Right lobe of liver (tissue), 6 donors: ENCODE measurements at regions not wholly inside any gene's neighbourhood (a gene's known extent, or its start where the extent isn't known, plus 50 kb on each side); places are given as distances from the start of the nearest gene placed in this dataset.

Source experiments
- ATAC-seq, 4 donors: fragments of 200-7000 bp; cut with Tn5 transposase; one replicate each; pipeline ENCODE4 v1.9.1; 2020; ENCODE audit warnings: mild to moderate bottlenecking in 4 of 4, moderate library complexity in 4 of 4
- DNase-seq, 3 donors: peaks; one replicate each; pipeline ENCODE4 v3.0.0-alpha.2; 2020
- H3K27ac ChIP-seq, 3 donors: fragments of 200-600 bp; one replicate each; pipeline ENCODE4 v1.8.0; 2022
- H3K27me3 ChIP-seq, 2 donors: fragments of 200-600 bp; one replicate each; pipeline ENCODE4 v1.8.0; 2022
- H3K36me3 ChIP-seq, 4 donors: fragments of 200-600 bp; sonication (generic) in 1 of 4; one replicate each; pipeline versions ENCODE4 v1.5.1 to v1.8.0; 2017 to 2022; ENCODE audit warnings: control low read depth in 1 of 4
- H3K4me1 ChIP-seq, 4 donors: fragments of 200-600 bp; sonication (generic) in 1 of 4; one replicate each; pipeline versions ENCODE4 v1.5.1 to v1.8.0; 2017 to 2022; ENCODE audit warnings: control low read depth in 1 of 4
- H3K4me3 ChIP-seq, 3 donors: fragments of 200-600 bp; one replicate each; pipeline ENCODE4 v1.8.0; 2022
- H3K9me3 ChIP-seq, 4 donors: fragments of 200-600 bp; sonication (generic) in 1 of 4; one replicate each; pipeline versions ENCODE4 v1.5.1 to v1.8.0; 2017 to 2022; ENCODE audit warnings: control low read depth in 1 of 4
- CTCF ChIP-seq, 4 donors: fragments of 200-600 bp in 3 of 4; fragments of 450-650 bp in 1 of 4; IDR thresholded peaks; one replicate each; pipeline versions ENCODE4 v1.5.1 to v1.8.0; 2016 to 2022; ENCODE audit warnings: antibody characterized with exemption in 4 of 4, mild to moderate bottlenecking in 2 of 4
- POLR2A ChIP-seq: fragments of 450-650 bp; IDR thresholded peaks from one replicate; pipeline ENCODE4 v1.6.1; 2017; ENCODE audit warnings: antibody characterized with exemption, mild to moderate bottlenecking
- WGBS: methylation state at CpG from one replicate; pipeline ENCODE4 v1.1.6; 2018; ENCODE audit warnings: low coverage, low lambda C conversion rate; ENCODE audit not compliant: insufficient coverage; ENCODE audit errors: missing lambda C conversion rate; 5-methylcytosine and 5-hydroxymethylcytosine counted together
- intact Hi-C, 2 donors: fragments of 100-400 bp; cut with DNase I; formaldehyde crosslinking; loops; one replicate each; pipeline versions ENCODE4 v1.11.2 to v1.14.1; 2022
- donor health status: DM: no; HTN: yes; CAD: no.
- donor health status: DM: no; HTN: no; CAD: no.
- donor health status: DM: no; HTN: no; CAD: no.
- donor health status: DM: no; HTN: yes; CAD: no.
- donor health status: DM: no; HTN: yes; CAD: no.

- Histone ChIP-seq H3K4me3 (no peak overlapping the region), H3K36me3 (no peaks in the 10 kb centered on the region), H3K27ac (no peak overlapping the region), H3K27me3 (no peaks in the 10 kb centered on the region), H3K4me1 (no peaks in the 10 kb centered on the region), H3K9me3 (no peaks in the 10 kb centered on the region)
- TF ChIP-seq CTCF (IDR thresholded peaks at IDR 0.05) (no peak), POLR2A (no peak)
- intact Hi-C loops, result no loop called here
- DNase-seq (no peak), ATAC-seq (no peak)
- 56% methylated on average over 3 of the region's 3 CpGs for WGBS
Observed at GRCh38 chr2:144715992-144716391, 196.1 kb upstream of the ZEB2 start.

- DNase-seq (no peak), ATAC-seq (no peak)
- Histone ChIP-seq H3K4me3 (no peak overlapping the region), H3K9me3 (no peaks in the 10 kb centered on the region), H3K27me3 (no peaks in the 10 kb centered on the region), H3K4me1 (no peaks in the 10 kb centered on the region), H3K27ac (no peak overlapping the region), H3K36me3 (no peaks in the 10 kb centered on the region)
- no peak for TF ChIP-seq POLR2A
- no peak for TF ChIP-seq CTCF (IDR thresholded peaks at IDR 0.05)
- WGBS, result 46% methylated on average over 1 of the region's 1 CpG
- intact Hi-C loops, result no loop called here
Observed at GRCh38 chr2:144713410-144713809, 193.5 kb upstream of the ZEB2 start.

- intact Hi-C loops, result no loop called here
- Histone ChIP-seq H3K27me3 (no peaks in the 10 kb centered on the region), H3K9me3 (no peaks in the 10 kb centered on the region), H3K36me3 (no peaks in the 10 kb centered on the region), H3K4me1 (no peaks in the 10 kb centered on the region), H3K4me3 (no peak overlapping the region), H3K27ac (no peak overlapping the region)
- no peak for TF ChIP-seq POLR2A
- TF ChIP-seq CTCF (IDR thresholded peaks at IDR 0.05), result no peak
- DNase-seq (no peak), ATAC-seq (no peak)
- 41% methylated on average over 1 of the region's 1 CpG for WGBS
Observed at GRCh38 chr2:144712550-144712940, 192.6 kb upstream of the ZEB2 start.

GRCh38 chr2:144711630-144712549, 192.0 kb upstream of the ZEB2 start:
- DNase-seq (no peak), ATAC-seq (no peak)
- Histone ChIP-seq H3K36me3 (no peaks in the 10 kb centered on the region), H3K9me3 (no peaks in the 10 kb centered on the region), H3K27ac (no peak overlapping the region), H3K27me3 (no peaks in the 10 kb centered on the region), H3K4me1 (no peaks in the 10 kb centered on the region), H3K4me3 (no peak overlapping the region)
- WGBS, result 50% methylated on average over 7 of the region's 7 CpGs
- intact Hi-C loops, result no loop called here
- no peak for TF ChIP-seq CTCF (IDR thresholded peaks at IDR 0.05)
- no peak for TF ChIP-seq POLR2A
